HCT116 (cell line): ENCODE measurements at regions not wholly inside any gene's neighbourhood (a gene's known extent, or its start where the extent isn't known, plus 50 kb on each side); places are given as distances from the start of the nearest gene placed in this dataset.

Experiments
- CTCF ChIP-seq, 3 experiments: fragments of 200-600 bp in 1 of 3; sonication (generic) in 1 of 3; IDR thresholded peaks in 2 of 3; conservative IDR thresholded peaks in 1 of 3; 2 replicates each; pipeline ENCODE4 v1.5.1; 2012 to 2017; ENCODE audit warnings: low read depth in 2 of 3, low read length in 2 of 3, antibody characterized with exemption in 1 of 3, borderline replicate concordance in 1 of 3, control low read depth in 1 of 3, mild to moderate bottlenecking in 1 of 3, mixed read lengths in 1 of 3, mixed run types in 1 of 3, moderate library complexity in 1 of 3; ENCODE audit not compliant: insufficient read depth in 1 of 3
- POLR2A ChIP-seq: IDR thresholded peaks from 2 replicates; pipeline ENCODE4 v1.7.0; 2011; ENCODE audit warnings: borderline replicate concordance; ENCODE audit not compliant: insufficient read depth, insufficient read length; ENCODE audit errors: extremely low read depth
- POLR2AphosphoS5 ChIP-seq: IDR thresholded peaks from 2 replicates; pipeline ENCODE4 v1.6.1; 2011; ENCODE audit warnings: mild to moderate bottlenecking, low read depth, low read length, moderate library complexity
- RAD21 ChIP-seq: IDR thresholded peaks from 2 replicates; pipeline ENCODE4 v1.6.1; 2012; ENCODE audit warnings: low read depth, mild to moderate bottlenecking
- YY1 ChIP-seq: IDR thresholded peaks from 2 replicates; pipeline ENCODE4 v1.6.1; 2011; ENCODE audit warnings: low read length, low read depth, moderate library complexity, mild to moderate bottlenecking; ENCODE audit not compliant: insufficient replicate concordance; ENCODE audit errors: extremely low read depth

GRCh38 chr2:216942016-216942415 is 82.2 kb upstream of the TNP1 start:
- TF ChIP-seq CTCF (IDR thresholded peaks at IDR 0.05 in 2 of 3, conservative IDR thresholded peaks at IDR 0.05 in 1 of 3; ENCODE audit: borderline replicate concordance in 1 of 3, insufficient read depth in 1 of 3, low read depth in 2 of 3, low read length in 2 of 3) (no peak), RAD21 (no peak), POLR2AphosphoS5 (no peak), YY1 (no peak), POLR2A (no peak)
